GM10266 (cell line): ENCODE measurements at regions not wholly inside any gene's neighbourhood (a gene's known extent, or its start where the extent isn't known, plus 50 kb on each side); places are given as distances from the start of the nearest gene placed in this dataset.

ENCODE experiments used
- DNase-seq: peaks from one replicate; pipeline ENCODE4 v3.0.0; 2012; ENCODE audit errors: extremely low spot score
- CTCF ChIP-seq: IDR thresholded peaks from 2 replicates; pipeline ENCODE4 v1.5.1; 2012; ENCODE audit warnings: mild to moderate bottlenecking, low read depth; ENCODE audit not compliant: control insufficient read depth, insufficient read depth; ENCODE audit errors: missing control alignments

GRCh38 chr20:10770753-10771152 is 97.0 kb upstream of the JAG1 start:
- no peak for TF ChIP-seq CTCF
- DNase-seq = no peak

GRCh38 chr20:10771435-10772140 is 97.8 kb upstream of the JAG1 start:
- no peak for DNase-seq
- no peak for TF ChIP-seq CTCF

GRCh38 chr20:10774357-10774943 is 100.7 kb upstream of the JAG1 start:
- DNase-seq = no peak
- TF ChIP-seq CTCF = no peak

- no peak for TF ChIP-seq CTCF
- no peak for DNase-seq
These were observed 103.9 kb upstream of the JAG1 start for GRCh38 chr20:10777710-10778109.

GRCh38 chr20:10779911-10780310 is 106.1 kb upstream of the JAG1 start:
- DNase-seq = no peak
- no peak for TF ChIP-seq CTCF

- no peak for TF ChIP-seq CTCF
- no peak for DNase-seq
These were observed 107.1 kb upstream of the JAG1 start for GRCh38 chr20:10780901-10781300.

- no peak for TF ChIP-seq CTCF
- peak; percentile 15 for DNase-seq
These were observed 107.7 kb upstream of the JAG1 start for GRCh38 chr20:10781526-10781925.
